ENCODE measurements at regions not wholly inside any gene's neighbourhood (a gene's known extent, or its start where the extent isn't known, plus 50 kb on each side); places are given as distances from the start of the nearest gene placed in this dataset.

GRCh38 chr5:159855476-159856191 lies 60.6 kb upstream of the ADRA1B start:
- TF ChIP-seq EZH2 (optimal IDR thresholded peaks at IDR 0.05; ENCODE audit: low read depth, low read length) (no peak), CTCF (IDR thresholded peaks at IDR 0.05; ENCODE audit: low read length) (no peak), EZH2phosphoT487 (IDR thresholded peaks at IDR 0.05; ENCODE audit: low read length) (no peak)
